ENCODE measurements at regions not wholly inside any gene's neighbourhood (a gene's known extent, or its start where the extent isn't known, plus 50 kb on each side); places are given as distances from the start of the nearest gene placed in this dataset.
A peak's percentile ranks its signal among the peaks of the same experiment; 100 is the strongest.

DNA sequence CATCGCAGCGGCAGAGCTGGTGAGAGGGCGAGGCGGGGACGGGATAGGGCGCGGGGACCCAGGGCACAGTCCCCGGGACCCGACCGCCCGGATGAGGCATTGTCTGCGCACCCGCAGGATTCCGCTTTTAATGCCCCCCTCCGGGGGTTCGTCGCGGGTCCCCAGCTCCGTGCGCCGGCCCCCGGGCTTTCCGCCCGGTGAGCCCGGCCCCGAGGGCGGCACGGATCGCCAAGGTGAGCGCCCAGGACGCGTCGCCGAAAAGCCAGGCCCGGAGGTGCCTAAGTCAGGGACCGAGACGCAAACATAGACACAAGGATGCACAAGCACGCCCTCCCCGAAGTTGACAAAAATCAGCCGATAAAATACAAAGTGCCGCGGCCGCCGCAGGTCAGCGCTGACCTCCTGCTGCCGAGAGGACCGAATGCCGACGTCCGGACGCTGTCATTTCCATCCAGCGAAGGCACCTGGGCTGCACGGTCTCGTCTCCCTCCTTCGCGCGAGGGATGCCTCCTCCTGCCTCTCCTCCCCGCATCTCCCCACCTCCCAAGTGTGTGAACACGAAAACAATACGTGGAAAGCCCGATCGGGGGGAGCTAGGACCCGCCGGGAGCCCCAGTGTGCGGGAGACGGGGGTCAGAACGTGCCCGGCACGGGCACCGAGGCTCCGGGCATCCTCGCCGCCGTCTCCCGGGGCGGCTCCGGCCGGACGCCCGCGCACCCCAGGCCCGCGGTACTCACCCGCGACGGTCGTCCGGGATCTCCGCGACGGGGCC lies 101.1 kb upstream of the SOD1 start:
- TF ChIP-seq, protein P1, sequence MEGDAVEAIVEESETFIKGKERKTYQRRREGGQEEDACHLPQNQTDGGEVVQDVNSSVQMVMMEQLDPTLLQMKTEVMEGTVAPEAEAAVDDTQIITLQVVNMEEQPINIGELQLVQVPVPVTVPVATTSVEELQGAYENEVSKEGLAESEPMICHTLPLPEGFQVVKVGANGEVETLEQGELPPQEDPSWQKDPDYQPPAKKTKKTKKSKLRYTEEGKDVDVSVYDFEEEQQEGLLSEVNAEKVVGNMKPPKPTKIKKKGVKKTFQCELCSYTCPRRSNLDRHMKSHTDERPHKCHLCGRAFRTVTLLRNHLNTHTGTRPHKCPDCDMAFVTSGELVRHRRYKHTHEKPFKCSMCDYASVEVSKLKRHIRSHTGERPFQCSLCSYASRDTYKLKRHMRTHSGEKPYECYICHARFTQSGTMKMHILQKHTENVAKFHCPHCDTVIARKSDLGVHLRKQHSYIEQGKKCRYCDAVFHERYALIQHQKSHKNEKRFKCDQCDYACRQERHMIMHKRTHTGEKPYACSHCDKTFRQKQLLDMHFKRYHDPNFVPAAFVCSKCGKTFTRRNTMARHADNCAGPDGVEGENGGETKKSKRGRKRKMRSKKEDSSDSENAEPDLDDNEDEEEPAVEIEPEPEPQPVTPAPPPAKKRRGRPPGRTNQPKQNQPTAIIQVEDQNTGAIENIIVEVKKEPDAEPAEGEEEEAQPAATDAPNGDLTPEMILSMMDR (conservative IDR thresholded peaks at IDR 0.05; ENCODE audit: low read depth, low read length): no peak
- no peak for DNase-seq (ENCODE audit: low read depth)
- H3K4me3 ChIP-seq (ENCODE audit: low read length): peak overlapping the region; percentile 70

DNA sequence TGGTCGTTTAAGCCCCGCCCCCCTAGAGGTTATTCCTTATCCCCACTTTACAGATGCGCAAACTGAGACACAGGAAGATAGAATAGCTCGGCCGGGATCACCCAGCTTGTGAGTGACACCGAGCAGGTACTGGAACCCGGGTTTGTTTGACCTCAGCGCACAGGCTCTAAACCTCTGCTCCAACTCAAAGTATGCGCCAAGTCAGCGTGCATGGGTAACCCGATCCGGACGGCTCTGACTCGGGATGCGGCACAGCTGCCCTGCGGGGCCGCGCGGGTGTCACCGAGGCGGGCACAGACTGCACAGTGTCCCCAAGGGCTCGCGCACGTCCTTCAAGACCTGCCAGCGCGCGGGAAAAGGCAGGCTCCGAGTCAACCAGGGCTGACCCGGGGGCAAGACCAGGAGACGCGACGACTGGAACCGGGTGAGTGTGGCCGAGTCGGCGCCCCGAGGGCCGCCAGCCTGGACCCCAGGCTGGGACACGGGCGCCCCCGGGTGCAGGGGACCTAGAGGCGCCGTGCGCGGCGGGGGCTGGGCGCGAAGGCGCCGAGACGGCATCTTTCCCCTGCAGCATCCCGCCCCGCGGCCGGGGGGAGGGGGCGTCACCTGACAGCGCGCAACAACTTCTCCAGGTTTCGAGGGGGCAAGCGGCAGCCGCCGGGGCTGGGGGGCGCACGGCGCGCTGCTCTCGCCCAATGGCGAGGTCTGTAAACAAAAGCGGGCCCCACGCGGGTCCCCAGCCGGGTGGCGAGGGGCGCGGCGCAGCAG lies 101.9 kb upstream of the SOD1 start:
- H3K4me3 ChIP-seq (ENCODE audit: low read length): peak overlapping the region; percentile 70
- DNase-seq (ENCODE audit: low read depth): no peak
- TF ChIP-seq, protein P1 (conservative IDR thresholded peaks at IDR 0.05; ENCODE audit: low read depth, low read length): no peak

- TF ChIP-seq, protein P1 (conservative IDR thresholded peaks at IDR 0.05; ENCODE audit: low read depth, low read length): no peak
- no peak overlapping the region for H3K4me3 ChIP-seq (ENCODE audit: low read length)
- DNase-seq (ENCODE audit: low read depth): no peak
Measured at GRCh38 chr21:31556662-31557061, 102.8 kb upstream of the SOD1 start.

DNA sequence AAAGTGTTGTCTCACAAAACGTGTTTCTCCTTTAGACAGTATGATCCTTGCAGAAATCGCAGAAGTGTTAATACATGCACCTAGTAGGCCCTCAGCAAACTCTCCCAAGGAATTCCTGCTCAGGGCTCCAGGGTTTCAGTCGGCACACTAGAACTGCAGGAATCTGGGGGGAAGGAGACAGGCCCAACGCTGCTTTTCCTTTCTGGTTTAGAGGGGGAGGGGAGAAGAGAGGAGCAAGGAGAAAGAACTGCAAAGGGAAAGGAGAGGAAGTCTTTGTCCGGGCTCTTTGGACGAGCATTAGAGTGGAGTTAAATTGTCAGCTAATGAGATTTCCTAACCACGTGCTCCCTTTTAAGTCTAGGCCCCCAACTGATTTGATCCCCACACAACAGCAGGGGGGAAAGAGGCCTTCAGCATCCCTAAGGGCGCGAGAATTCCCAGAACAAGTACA lies 103.7 kb upstream of the SOD1 start:
- DNase-seq (ENCODE audit: low read depth): no peak
- H3K4me3 ChIP-seq (ENCODE audit: low read length): no peak overlapping the region
- TF ChIP-seq, protein P1 (conservative IDR thresholded peaks at IDR 0.05; ENCODE audit: low read depth, low read length): no peak

DNA sequence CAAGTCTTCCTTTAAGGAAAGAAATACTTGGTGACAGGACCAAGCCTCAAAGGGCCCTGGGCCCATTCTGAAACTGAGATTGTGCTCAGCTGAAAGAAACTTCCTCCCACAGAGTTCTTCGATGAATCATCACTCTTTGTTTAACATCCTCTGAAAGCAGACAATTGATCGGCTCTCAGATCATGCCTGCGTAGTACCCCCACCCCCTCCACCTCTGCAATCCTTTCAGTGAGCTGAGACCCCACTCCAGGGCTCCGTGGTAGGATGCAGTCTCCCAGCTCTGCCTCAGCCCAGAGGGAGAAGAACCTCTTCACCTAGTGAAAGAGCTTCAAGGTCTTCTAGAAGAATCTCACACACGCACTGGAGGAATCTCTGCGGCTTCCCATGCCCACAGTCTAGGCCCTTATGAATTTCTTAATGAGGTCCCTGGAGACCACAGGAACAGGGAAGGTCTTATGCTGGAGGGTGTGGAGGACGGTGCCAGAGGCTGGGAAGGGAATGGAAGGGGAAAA lies 104.9 kb upstream of the SOD1 start:
- H3K4me3 ChIP-seq (ENCODE audit: low read length): no peak overlapping the region
- TF ChIP-seq, protein P1 (conservative IDR thresholded peaks at IDR 0.05; ENCODE audit: low read depth, low read length): no peak
- DNase-seq (ENCODE audit: low read depth): no peak

DNA sequence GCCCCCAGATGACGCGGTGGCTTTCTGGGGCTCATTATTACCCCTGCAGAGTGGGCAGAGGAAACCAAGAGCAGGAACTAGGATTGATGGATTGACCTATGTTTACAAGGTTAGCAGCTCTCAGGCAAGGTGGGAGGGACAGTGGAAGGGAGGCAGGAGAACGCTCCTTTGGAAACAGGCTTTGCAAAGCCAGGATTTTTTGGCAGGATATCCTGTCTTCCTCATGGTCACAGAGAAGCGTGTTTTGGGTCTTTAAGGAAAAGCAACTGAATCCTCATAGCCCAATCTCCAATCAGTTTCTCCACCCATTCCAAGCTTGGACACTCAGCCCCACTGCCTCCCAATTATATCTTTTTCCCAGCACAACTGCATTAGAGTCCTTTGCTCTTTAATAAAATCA lies 105.6 kb upstream of the SOD1 start:
- DNase-seq (ENCODE audit: low read depth): no peak
- no peak overlapping the region for H3K4me3 ChIP-seq (ENCODE audit: low read length)
- TF ChIP-seq, protein P1 (conservative IDR thresholded peaks at IDR 0.05; ENCODE audit: low read depth, low read length): no peak

All from retinal pigment epithelial cell (primary cell).